Natural killer cell (primary cell): ENCODE measurements at regions not wholly inside any gene's neighbourhood (a gene's known extent, or its start where the extent isn't known, plus 50 kb on each side); places are given as distances from the start of the nearest gene placed in this dataset.

Source experiments
- ATAC-seq, 3 donors: fragments of 150-1000 bp in 2 of 3; fragments of 200-7000 bp in 1 of 3; cut with Tn5 transposase; 1 replicate in 1 of 3; 2 replicates in 2 of 3; pipeline ENCODE4 v1.10.0; 2021; ENCODE audit warnings: mild to moderate bottlenecking in 2 of 3, moderate library complexity in 2 of 3
- DNase-seq, 2 donors: peaks; one replicate each; pipeline versions ENCODE4 v3.0.0 to v3.0.0-alpha.2; 2013 to 2021; ENCODE audit warnings: mixed read lengths in 1 of 2
- H3K27ac ChIP-seq: one replicate; pipeline ENCODE4 v1.5.1; 2013; ENCODE audit warnings: mild to moderate bottlenecking, low read length
- H3K27me3 ChIP-seq: one replicate; pipeline ENCODE4 v1.6.1; 2013; ENCODE audit warnings: low read length; ENCODE audit not compliant: control insufficient read depth, insufficient read depth
- H3K36me3 ChIP-seq: one replicate; pipeline ENCODE4 v1.6.1; 2013; ENCODE audit warnings: low read length; ENCODE audit not compliant: control insufficient read depth, insufficient read depth
- H3K4me1 ChIP-seq: one replicate; pipeline ENCODE4 v1.6.1; 2013; ENCODE audit warnings: low read length; ENCODE audit not compliant: control insufficient read depth, insufficient read depth
- H3K4me3 ChIP-seq: one replicate; pipeline ENCODE4 v1.5.1; 2013; ENCODE audit warnings: low read length
- H3K9me3 ChIP-seq: one replicate; pipeline ENCODE4 v1.6.1; 2013; ENCODE audit warnings: low read length; ENCODE audit not compliant: control insufficient read depth, insufficient read depth
- H3K27ac Mint-ChIP-seq, 2 donors: one replicate each; pipeline ENCODE4 v1.8.0; 2022; ENCODE audit warnings: mild to moderate bottlenecking in 2 of 2, mixed read lengths in 2 of 2, moderate library complexity in 1 of 2
- H3K27me3 Mint-ChIP-seq, 2 donors: one replicate each; pipeline ENCODE4 v1.8.0; 2022; ENCODE audit warnings: low read depth in 2 of 2, mixed read lengths in 2 of 2
- H3K36me3 Mint-ChIP-seq: one replicate; pipeline ENCODE4 v1.8.0; 2022; ENCODE audit warnings: mixed read lengths
- H3K4me1 Mint-ChIP-seq, 2 donors: one replicate each; pipeline ENCODE4 v1.8.0; 2022; ENCODE audit warnings: mixed read lengths in 2 of 2
- H3K4me3 Mint-ChIP-seq: one replicate; pipeline ENCODE4 v1.8.0; 2022; ENCODE audit warnings: mild to moderate bottlenecking, moderate library complexity, mixed read lengths
- H3K9me3 Mint-ChIP-seq, 2 donors: one replicate each; pipeline ENCODE4 v1.8.0; 2022; ENCODE audit warnings: mixed read lengths in 2 of 2
- WGBS: methylation state at CpG from one replicate; pipeline ENCODE4 v1.1.7; 2013; ENCODE audit warnings: missing lambda C conversion rate; ENCODE audit not compliant: insufficient coverage; 5-methylcytosine and 5-hydroxymethylcytosine counted together
- intact Hi-C: fragments of 100-400 bp; cut with micrococcal nuclease; formaldehyde crosslinking; loops from one replicate; pipeline ENCODE4 v1.14.2; 2022
- TF ChIP-seq, protein P1 (sequence below): fragments of 200-600 bp; IDR thresholded peaks from one replicate; pipeline ENCODE4 v1.8.0; 2022; ENCODE audit warnings: antibody characterized with exemption

DNA sequence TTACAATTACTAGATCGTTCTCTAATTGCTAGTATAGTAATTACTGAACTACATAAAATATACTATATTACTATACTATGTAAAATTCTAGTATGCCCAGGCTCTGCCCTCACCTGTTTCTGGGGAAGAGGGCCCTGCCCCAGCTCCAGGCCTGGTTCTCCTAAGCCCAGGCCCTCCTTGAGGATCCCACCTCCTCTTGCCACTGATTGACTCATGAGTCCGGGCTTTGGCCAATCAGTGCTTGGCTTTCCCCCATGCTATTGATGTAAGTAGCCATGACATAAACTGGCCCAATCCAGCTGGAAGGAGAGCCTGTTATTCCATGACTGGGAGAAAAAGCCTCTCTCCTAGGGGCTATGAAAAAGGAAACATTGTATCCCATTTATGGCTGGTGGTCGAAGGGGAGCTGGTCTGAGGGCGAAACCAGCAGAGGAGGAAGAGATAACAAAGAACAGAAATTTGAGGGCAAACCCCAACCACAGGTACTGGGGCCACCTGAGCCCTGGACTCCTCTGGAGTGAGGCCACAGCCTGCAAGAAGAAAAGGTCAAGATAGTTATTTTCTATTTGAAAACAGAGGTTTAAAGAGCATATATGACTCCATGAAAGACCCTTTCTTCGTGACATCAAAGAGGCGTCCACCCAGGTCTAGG lies 129.3 kb upstream of the CD93 start:
- Histone ChIP-seq H3K4me1 (no peaks in the 10 kb centered on the region), H3K27me3 (no peaks in the 10 kb centered on the region), H3K36me3 (no peaks in the 10 kb centered on the region), H3K9me3 (no peaks in the 10 kb centered on the region), H3K4me3 (no peak overlapping the region), H3K27ac (no peak overlapping the region)
- WGBS, result 84% methylated on average over 5 of the region's 6 CpGs
- Mint-ChIP-seq H3K4me1 (no peaks in the 10 kb centered on the region), H3K27ac (no peak overlapping the region), H3K36me3 (peaks cover 9% of the 10 kb centered on the region), H3K27me3 (peaks cover 0 to 23% of the 10 kb centered on the region in 2 donors), H3K4me3 (no peak overlapping the region), H3K9me3 (no peaks in the 10 kb centered on the region)
- TF ChIP-seq, protein P1, sequence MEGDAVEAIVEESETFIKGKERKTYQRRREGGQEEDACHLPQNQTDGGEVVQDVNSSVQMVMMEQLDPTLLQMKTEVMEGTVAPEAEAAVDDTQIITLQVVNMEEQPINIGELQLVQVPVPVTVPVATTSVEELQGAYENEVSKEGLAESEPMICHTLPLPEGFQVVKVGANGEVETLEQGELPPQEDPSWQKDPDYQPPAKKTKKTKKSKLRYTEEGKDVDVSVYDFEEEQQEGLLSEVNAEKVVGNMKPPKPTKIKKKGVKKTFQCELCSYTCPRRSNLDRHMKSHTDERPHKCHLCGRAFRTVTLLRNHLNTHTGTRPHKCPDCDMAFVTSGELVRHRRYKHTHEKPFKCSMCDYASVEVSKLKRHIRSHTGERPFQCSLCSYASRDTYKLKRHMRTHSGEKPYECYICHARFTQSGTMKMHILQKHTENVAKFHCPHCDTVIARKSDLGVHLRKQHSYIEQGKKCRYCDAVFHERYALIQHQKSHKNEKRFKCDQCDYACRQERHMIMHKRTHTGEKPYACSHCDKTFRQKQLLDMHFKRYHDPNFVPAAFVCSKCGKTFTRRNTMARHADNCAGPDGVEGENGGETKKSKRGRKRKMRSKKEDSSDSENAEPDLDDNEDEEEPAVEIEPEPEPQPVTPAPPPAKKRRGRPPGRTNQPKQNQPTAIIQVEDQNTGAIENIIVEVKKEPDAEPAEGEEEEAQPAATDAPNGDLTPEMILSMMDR, result no peak
- ATAC-seq, result no peak
- DNase-seq, result no peak
- intact Hi-C loops, result no loop called here

DNA sequence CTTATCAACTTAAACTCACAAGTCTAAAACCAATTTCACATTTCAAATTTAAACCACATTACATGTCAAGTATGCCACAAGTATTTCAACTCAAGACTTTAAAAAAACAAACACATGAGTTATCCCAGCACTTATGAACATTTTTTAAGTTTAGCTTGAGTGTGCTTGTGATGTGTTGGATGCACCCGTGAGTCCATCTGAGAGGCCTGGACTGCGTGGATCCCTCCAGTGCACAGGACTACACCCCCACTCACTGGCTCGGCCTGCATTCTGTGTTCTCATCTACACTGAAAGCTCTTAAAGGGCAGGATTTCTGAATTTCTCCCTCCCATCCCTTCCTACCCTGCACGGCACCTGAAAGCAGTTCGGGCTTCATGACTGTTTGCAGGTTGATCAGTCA lies 128.8 kb upstream of the CD93 start:
- ATAC-seq (no peak), DNase-seq (no peak)
- TF ChIP-seq, protein P1, result no peak
- Histone ChIP-seq H3K27me3 (no peaks in the 10 kb centered on the region), H3K9me3 (no peaks in the 10 kb centered on the region), H3K4me1 (no peaks in the 10 kb centered on the region), H3K4me3 (no peak overlapping the region), H3K36me3 (no peaks in the 10 kb centered on the region), H3K27ac (no peak overlapping the region)
- H3K9me3 Mint-ChIP-seq, result no peaks in the 10 kb centered on the region
- H3K4me3 Mint-ChIP-seq, result no peak overlapping the region
- H3K27me3 Mint-ChIP-seq, result peaks cover 0 to 18% of the 10 kb centered on the region in 2 donors
- intact Hi-C loops, result no loop called here
- H3K27ac Mint-ChIP-seq, result no peak overlapping the region
- H3K4me1 Mint-ChIP-seq, result no peaks in the 10 kb centered on the region
- H3K36me3 Mint-ChIP-seq, result peaks cover 9% of the 10 kb centered on the region
- WGBS, result 83% methylated on average over 3 of the region's 5 CpGs

- H3K36me3 Mint-ChIP-seq, result no peaks in the 10 kb centered on the region
- Histone ChIP-seq H3K9me3 (no peaks in the 10 kb centered on the region), H3K27me3 (no peaks in the 10 kb centered on the region), H3K36me3 (no peaks in the 10 kb centered on the region), H3K4me3 (no peak overlapping the region), H3K27ac (no peak overlapping the region), H3K4me1 (no peaks in the 10 kb centered on the region)
- no peak for DNase-seq
- H3K27ac Mint-ChIP-seq, result no peak overlapping the region
- peaks cover 0 to 11% of the 10 kb centered on the region in 2 donors for H3K27me3 Mint-ChIP-seq
- no peaks in the 10 kb centered on the region for H3K9me3 Mint-ChIP-seq
- H3K4me3 Mint-ChIP-seq, result no peak overlapping the region
- no peaks in the 10 kb centered on the region for H3K4me1 Mint-ChIP-seq
- no peak for ATAC-seq
- TF ChIP-seq, protein P1, result no peak
- WGBS, result 93% methylated on average over 5 of the region's 6 CpGs
- intact Hi-C loops, result no loop called here
Measured at GRCh38 chr20:23212464-23212995, 126.4 kb upstream of the CD93 start.

DNA sequence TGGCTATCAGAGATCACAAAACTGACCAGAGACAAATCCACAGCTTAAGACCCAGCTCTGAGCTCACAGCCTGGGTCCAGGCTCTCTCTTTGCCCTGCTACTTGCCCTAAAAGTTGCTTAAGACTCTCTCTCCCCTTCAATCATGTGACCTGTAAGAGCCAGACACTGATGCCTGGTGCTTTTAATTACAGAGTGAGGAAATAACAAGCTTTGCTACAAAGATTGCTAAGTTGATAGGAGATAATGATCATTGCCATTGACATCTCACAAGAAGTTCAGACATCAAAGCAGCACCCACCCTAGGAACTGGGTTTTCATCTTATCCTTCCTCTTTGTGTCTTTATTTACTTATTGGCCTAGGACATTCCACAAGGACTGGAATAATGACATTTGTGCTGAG lies 125.9 kb upstream of the CD93 start:
- TF ChIP-seq, protein P1, result no peak
- Mint-ChIP-seq H3K36me3 (no peaks in the 10 kb centered on the region), H3K27ac (no peak overlapping the region), H3K9me3 (no peaks in the 10 kb centered on the region), H3K4me3 (no peak overlapping the region), H3K27me3 (peaks cover 0 to 11% of the 10 kb centered on the region in 2 donors), H3K4me1 (no peaks in the 10 kb centered on the region)
- no peak overlapping the region for H3K27ac ChIP-seq
- no peak for DNase-seq
- no peaks in the 10 kb centered on the region for H3K9me3 ChIP-seq
- no peak overlapping the region for H3K4me3 ChIP-seq
- ATAC-seq, result no peak
- H3K36me3 ChIP-seq, result no peaks in the 10 kb centered on the region
- intact Hi-C loops, result no loop called here
- H3K4me1 ChIP-seq, result no peaks in the 10 kb centered on the region
- no peaks in the 10 kb centered on the region for H3K27me3 ChIP-seq
